Activated CD4-positive, alpha-beta T cell treated with anti-CD3 and anti-CD28 coated beads, Interleukin-2, Interleukin-6, amounts not matched to agents 100 ng/mL and 50 ng/mL, durations not matched to agents 16 hours and 8 hours (primary cell): ENCODE measurements at regions not wholly inside any gene's neighbourhood (a gene's known extent, or its start where the extent isn't known, plus 50 kb on each side); places are given as distances from the start of the nearest gene placed in this dataset.
"Not testable (repeated sequence)": the region's sequence is repeated elsewhere in the genome, so short reads cannot be mapped to it uniquely, and the experiment has no call there.

Source experiments
- DNase-seq: peaks from one replicate; pipeline ENCODE4 v3.0.0-alpha.2; 2020

- peak; percentile 47 for DNase-seq
These were observed 161.8 kb upstream of the PTPN20 start for GRCh38 chr10:46749470-46749869.

GRCh38 chr10:46753763-46754162 is 157.5 kb upstream of the PTPN20 start:
- DNase-seq, result not testable (repeated sequence)

- not testable (repeated sequence) for DNase-seq
These were observed 149.8 kb upstream of the PTPN20 start for GRCh38 chr10:46761471-46761870.

- not testable (repeated sequence) for DNase-seq
These were observed 142.5 kb upstream of the PTPN20 start for GRCh38 chr10:46768515-46769291.

- not testable (repeated sequence) for DNase-seq
These were observed 137.9 kb upstream of the PTPN20 start for GRCh38 chr10:46773178-46773896.

GRCh38 chr10:46773897-46774236 is 137.4 kb upstream of the PTPN20 start:
- not testable (repeated sequence) for DNase-seq

- DNase-seq, result not testable (repeated sequence)
These were observed 136.9 kb upstream of the PTPN20 start for GRCh38 chr10:46774366-46774765.

GRCh38 chr10:46774945-46775667 is 136.1 kb upstream of the PTPN20 start:
- not testable (repeated sequence) for DNase-seq

GRCh38 chr10:46775668-46776059 is 135.6 kb upstream of the PTPN20 start:
- not testable (repeated sequence) for DNase-seq

GRCh38 chr10:46779571-46779970 is 131.7 kb upstream of the PTPN20 start:
- DNase-seq, result not testable (repeated sequence)

- not testable (repeated sequence) for DNase-seq
These were observed 131.1 kb upstream of the PTPN20 start for GRCh38 chr10:46780164-46780563.

- not testable (repeated sequence) for DNase-seq
These were observed 130.2 kb upstream of the PTPN20 start for GRCh38 chr10:46781001-46781400.

- DNase-seq, result peak; percentile 22
These were observed 129.0 kb upstream of the PTPN20 start for GRCh38 chr10:46782001-46782874.

- DNase-seq, result not testable (repeated sequence)
These were observed 126.6 kb upstream of the PTPN20 start for GRCh38 chr10:46784665-46785064.

GRCh38 chr10:46786125-46786517 is 125.1 kb upstream of the PTPN20 start:
- DNase-seq, result not testable (repeated sequence)

GRCh38 chr10:46786518-46787320 is 124.5 kb upstream of the PTPN20 start:
- peak; percentile 82 for DNase-seq

- DNase-seq, result peak; percentile 71
These were observed 124.0 kb upstream of the PTPN20 start for GRCh38 chr10:46787321-46787615.

GRCh38 chr10:46792657-46793357 is 118.4 kb upstream of the PTPN20 start:
- not testable (repeated sequence) for DNase-seq

GRCh38 chr10:46796351-46796750 is 114.9 kb upstream of the PTPN20 start:
- not testable (repeated sequence) for DNase-seq

- not testable (repeated sequence) for DNase-seq
These were observed 109.2 kb upstream of the PTPN20 start for GRCh38 chr10:46802010-46802409.

- DNase-seq, result not testable (repeated sequence)
These were observed 108.1 kb upstream of the PTPN20 start for GRCh38 chr10:46803082-46803481.
